ENCODE measurements at regions not wholly inside any gene's neighbourhood (a gene's known extent, or its start where the extent isn't known, plus 50 kb on each side); places are given as distances from the start of the nearest gene placed in this dataset.
A peak's percentile ranks its signal among the peaks of the same experiment; 100 is the strongest.

- H3K27me3 ChIP-seq (ENCODE audit: insufficient read depth, low read length), result no peaks in the 10 kb centered on the region
- Mint-ChIP-seq H3K9me3 (ENCODE audit: unreplicated experiment) (peaks cover 21% of the 10 kb centered on the region), H3K27ac (ENCODE audit: unreplicated experiment) (no peak overlapping the region), H3K4me3 (ENCODE audit: unreplicated experiment) (no peak overlapping the region), H3K27me3 (ENCODE audit: low read depth, unreplicated experiment) (peaks cover 5% of the 10 kb centered on the region), H3K36me3 (ENCODE audit: low read depth, unreplicated experiment) (no peaks in the 10 kb centered on the region), H3K4me1 (ENCODE audit: low read depth, unreplicated experiment) (no peaks in the 10 kb centered on the region)
- no peak for TF ChIP-seq CTCF (IDR thresholded peaks at IDR 0.05; ENCODE audit: insufficient read depth, low read depth, low read length)
- TF ChIP-seq EZH2 (IDR thresholded peaks at IDR 0.05; ENCODE audit: insufficient read depth, low read length), result no peak
- no peak overlapping the region for H2AFZ ChIP-seq (ENCODE audit: low read depth, low read length)
- H3K4me1 ChIP-seq (ENCODE audit: insufficient read depth, low read length), result no peaks in the 10 kb centered on the region
- no peaks in the 10 kb centered on the region for H3K36me3 ChIP-seq (ENCODE audit: insufficient read depth, low read length)
- no peak overlapping the region for H3K27ac ChIP-seq (ENCODE audit: low read depth, low read length)
- H3K9me3 ChIP-seq (ENCODE audit: insufficient read depth, low read depth, low read length), result peaks cover 3% of the 10 kb centered on the region
- FAIRE-seq, result no peak
- no peak overlapping the region for H3K9ac ChIP-seq (ENCODE audit: low read length)
- no peak for DNase-seq (ENCODE audit: low read depth)
- H3K4me2 ChIP-seq (ENCODE audit: low read length), result no peak overlapping the region
- H4K20me1 ChIP-seq (ENCODE audit: insufficient read depth, low read length), result no peaks in the 10 kb centered on the region
- no peaks in the 10 kb centered on the region for H3K79me2 ChIP-seq (ENCODE audit: insufficient read depth, low read length)
- H3K4me3 ChIP-seq (ENCODE audit: insufficient read depth, low read depth, low read length), result no peak overlapping the region
These were observed 68.8 kb upstream of the MTPN start for GRCh38 chr7:136045992-136046391.

DNA sequence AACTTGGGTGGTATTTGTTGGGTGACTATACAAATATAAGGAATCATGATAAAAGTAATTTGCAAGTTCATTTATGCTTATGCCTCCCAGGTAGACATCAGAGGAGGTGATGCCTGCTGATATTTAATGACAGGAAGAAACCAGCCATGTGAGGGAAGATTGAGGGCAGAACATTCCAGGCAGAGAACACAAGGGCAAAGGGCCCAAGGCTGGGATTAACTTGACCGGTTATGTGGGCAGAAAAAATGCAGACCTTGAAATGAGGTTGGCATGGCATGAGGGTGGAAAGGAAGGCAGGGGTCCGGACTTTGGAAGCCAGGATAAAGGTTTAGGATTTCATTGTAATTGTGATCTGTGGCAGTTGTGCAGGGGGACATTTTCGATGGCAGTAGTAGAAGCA is 68.0 kb upstream of the MTPN start:
- TF ChIP-seq EZH2 (IDR thresholded peaks at IDR 0.05; ENCODE audit: insufficient read depth, low read length) (no peak), CTCF (IDR thresholded peaks at IDR 0.05; ENCODE audit: insufficient read depth, low read depth, low read length) (no peak)
- no peak overlapping the region for H3K27ac ChIP-seq (ENCODE audit: low read depth, low read length)
- no peaks in the 10 kb centered on the region for H3K36me3 Mint-ChIP-seq (ENCODE audit: low read depth, unreplicated experiment)
- H2AFZ ChIP-seq (ENCODE audit: low read depth, low read length), result no peak overlapping the region
- H3K4me3 ChIP-seq (ENCODE audit: insufficient read depth, low read depth, low read length), result no peak overlapping the region
- H3K27me3 ChIP-seq (ENCODE audit: insufficient read depth, low read length), result no peaks in the 10 kb centered on the region
- H3K36me3 ChIP-seq (ENCODE audit: insufficient read depth, low read length), result no peaks in the 10 kb centered on the region
- H3K9me3 ChIP-seq (ENCODE audit: insufficient read depth, low read depth, low read length), result peaks cover 3% of the 10 kb centered on the region
- no peaks in the 10 kb centered on the region for H4K20me1 ChIP-seq (ENCODE audit: insufficient read depth, low read length)
- no peak for DNase-seq (ENCODE audit: low read depth)
- H3K79me2 ChIP-seq (ENCODE audit: insufficient read depth, low read length), result no peaks in the 10 kb centered on the region
- H3K27me3 Mint-ChIP-seq (ENCODE audit: low read depth, unreplicated experiment), result peaks cover 5% of the 10 kb centered on the region
- no peaks in the 10 kb centered on the region for H3K4me1 ChIP-seq (ENCODE audit: insufficient read depth, low read length)
- no peaks in the 10 kb centered on the region for H3K4me1 Mint-ChIP-seq (ENCODE audit: low read depth, unreplicated experiment)
- no peak for FAIRE-seq
- no peak overlapping the region for H3K9ac ChIP-seq (ENCODE audit: low read length)
- peaks cover 21% of the 10 kb centered on the region for H3K9me3 Mint-ChIP-seq (ENCODE audit: unreplicated experiment)
- H3K27ac Mint-ChIP-seq (ENCODE audit: unreplicated experiment), result peak overlapping the region; percentile 38
- no peak overlapping the region for H3K4me3 Mint-ChIP-seq (ENCODE audit: unreplicated experiment)
- no peak overlapping the region for H3K4me2 ChIP-seq (ENCODE audit: low read length)

GRCh38 chr7:136039577-136040345 is 62.6 kb upstream of the MTPN start:
- TF ChIP-seq EZH2 (IDR thresholded peaks at IDR 0.05; ENCODE audit: insufficient read depth, low read length) (no peak), CTCF (IDR thresholded peaks at IDR 0.05; ENCODE audit: insufficient read depth, low read depth, low read length) (no peak)
- Histone ChIP-seq H3K27ac (ENCODE audit: low read depth, low read length) (no peak overlapping the region), H3K27me3 (ENCODE audit: insufficient read depth, low read length) (no peaks in the 10 kb centered on the region), H3K9ac (ENCODE audit: low read length) (no peak overlapping the region), H4K20me1 (ENCODE audit: insufficient read depth, low read length) (no peaks in the 10 kb centered on the region), H3K4me3 (ENCODE audit: insufficient read depth, low read depth, low read length) (no peak overlapping the region), H3K4me1 (ENCODE audit: insufficient read depth, low read length) (no peaks in the 10 kb centered on the region), H3K79me2 (ENCODE audit: insufficient read depth, low read length) (no peaks in the 10 kb centered on the region), H3K36me3 (ENCODE audit: insufficient read depth, low read length) (no peaks in the 10 kb centered on the region), H3K9me3 (ENCODE audit: insufficient read depth, low read depth, low read length) (no peaks in the 10 kb centered on the region), H3K4me2 (ENCODE audit: low read length) (no peak overlapping the region), H2AFZ (ENCODE audit: low read depth, low read length) (no peak overlapping the region)
- Mint-ChIP-seq H3K36me3 (ENCODE audit: low read depth, unreplicated experiment) (peaks cover 3% of the 10 kb centered on the region), H3K27me3 (ENCODE audit: low read depth, unreplicated experiment) (no peaks in the 10 kb centered on the region), H3K4me1 (ENCODE audit: low read depth, unreplicated experiment) (peaks cover 19% of the 10 kb centered on the region), H3K9me3 (ENCODE audit: unreplicated experiment) (no peaks in the 10 kb centered on the region), H3K27ac (ENCODE audit: unreplicated experiment) (no peak overlapping the region), H3K4me3 (ENCODE audit: unreplicated experiment) (no peak overlapping the region)
- no peak for FAIRE-seq
- no peak for DNase-seq (ENCODE audit: low read depth)
